KMS-11 (cell line): ENCODE measurements at regions not wholly inside any gene's neighbourhood (a gene's known extent, or its start where the extent isn't known, plus 50 kb on each side); places are given as distances from the start of the nearest gene placed in this dataset.

Experiments
- H2AFZ ChIP-seq: fragments of 200-600 bp; sonication (generic); 2 replicates; pipeline ENCODE4 v1.6.1; 2016; ENCODE audit warnings: antibody characterized with exemption, mixed run types, low read depth
- H3K27ac ChIP-seq: fragments of 200-600 bp; sonication (generic); 2 replicates; pipeline ENCODE4 v1.6.1; 2016; ENCODE audit warnings: mild to moderate bottlenecking, mixed run types
- H3K27me3 ChIP-seq: fragments of 200-600 bp; sonication (generic); 2 replicates; pipeline ENCODE4 v1.6.1; 2017; ENCODE audit warnings: mild to moderate bottlenecking, low read depth, mixed run types, moderate library complexity; ENCODE audit not compliant: insufficient read depth
- H3K36me3 ChIP-seq: fragments of 200-600 bp; sonication (generic); 2 replicates; pipeline ENCODE4 v1.6.1; 2017; ENCODE audit warnings: mild to moderate bottlenecking, mixed run types; ENCODE audit not compliant: insufficient read depth
- H3K4me1 ChIP-seq: fragments of 200-600 bp; sonication (generic); 2 replicates; pipeline ENCODE4 v1.6.1; 2016; ENCODE audit warnings: mild to moderate bottlenecking, low read depth, mixed run types; ENCODE audit not compliant: poor library complexity, severe bottlenecking
- H3K4me2 ChIP-seq: fragments of 200-600 bp; sonication (generic); 2 replicates; pipeline ENCODE4 v1.7.0; 2016; ENCODE audit warnings: mild to moderate bottlenecking, mixed run types
- H3K4me3 ChIP-seq: fragments of 200-600 bp; sonication (generic); IDR thresholded peaks from 2 replicates; pipeline ENCODE4 v1.6.1; 2017; ENCODE audit warnings: low read depth, low read length, mixed read lengths; ENCODE audit not compliant: insufficient read depth
- H3K79me2 ChIP-seq: fragments of 200-600 bp; sonication (generic); 2 replicates; pipeline ENCODE4 v1.6.1; 2016; ENCODE audit warnings: low read depth, mixed run types; ENCODE audit not compliant: insufficient read depth
- H3K9ac ChIP-seq: fragments of 200-600 bp; sonication (generic); 2 replicates; pipeline ENCODE4 v1.6.1; 2016; ENCODE audit warnings: mild to moderate bottlenecking, mixed run types
- H4K20me1 ChIP-seq: fragments of 200-600 bp; sonication (generic); 2 replicates; pipeline ENCODE4 v1.6.1; 2016; ENCODE audit warnings: mild to moderate bottlenecking, mixed run types; ENCODE audit not compliant: insufficient read depth
- TF ChIP-seq, protein P1 (sequence below): fragments of 200-600 bp; sonication (generic); conservative IDR thresholded peaks from 2 replicates; pipeline ENCODE4 v1.6.1; 2017; ENCODE audit warnings: low read depth, mild to moderate bottlenecking, antibody characterized with exemption, low read length, moderate library complexity, mixed read lengths

DNA sequence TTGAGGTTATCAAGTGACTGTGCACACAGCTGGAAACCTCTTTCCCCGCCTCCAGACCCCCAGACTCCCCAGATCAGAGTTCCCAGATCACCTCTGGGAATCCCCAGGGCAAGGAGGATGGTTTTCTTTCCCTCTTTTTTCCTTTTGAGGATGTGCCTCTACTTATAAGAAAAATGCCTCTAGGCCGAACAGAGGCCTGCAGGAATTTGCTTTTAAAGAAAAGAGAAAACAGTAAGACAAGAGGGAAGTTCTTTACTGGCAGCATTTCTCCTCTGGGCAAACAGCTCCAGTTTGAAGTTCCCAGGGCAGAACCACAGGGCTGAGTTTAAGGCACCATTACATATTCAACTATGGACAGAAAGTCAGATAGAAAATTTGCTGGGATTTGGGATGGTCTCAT lies 837.9 kb upstream of the LCORL start:
- H3K27me3 ChIP-seq, result no peaks in the 10 kb centered on the region
- H3K27ac ChIP-seq, result no peak overlapping the region
- TF ChIP-seq, protein P1, sequence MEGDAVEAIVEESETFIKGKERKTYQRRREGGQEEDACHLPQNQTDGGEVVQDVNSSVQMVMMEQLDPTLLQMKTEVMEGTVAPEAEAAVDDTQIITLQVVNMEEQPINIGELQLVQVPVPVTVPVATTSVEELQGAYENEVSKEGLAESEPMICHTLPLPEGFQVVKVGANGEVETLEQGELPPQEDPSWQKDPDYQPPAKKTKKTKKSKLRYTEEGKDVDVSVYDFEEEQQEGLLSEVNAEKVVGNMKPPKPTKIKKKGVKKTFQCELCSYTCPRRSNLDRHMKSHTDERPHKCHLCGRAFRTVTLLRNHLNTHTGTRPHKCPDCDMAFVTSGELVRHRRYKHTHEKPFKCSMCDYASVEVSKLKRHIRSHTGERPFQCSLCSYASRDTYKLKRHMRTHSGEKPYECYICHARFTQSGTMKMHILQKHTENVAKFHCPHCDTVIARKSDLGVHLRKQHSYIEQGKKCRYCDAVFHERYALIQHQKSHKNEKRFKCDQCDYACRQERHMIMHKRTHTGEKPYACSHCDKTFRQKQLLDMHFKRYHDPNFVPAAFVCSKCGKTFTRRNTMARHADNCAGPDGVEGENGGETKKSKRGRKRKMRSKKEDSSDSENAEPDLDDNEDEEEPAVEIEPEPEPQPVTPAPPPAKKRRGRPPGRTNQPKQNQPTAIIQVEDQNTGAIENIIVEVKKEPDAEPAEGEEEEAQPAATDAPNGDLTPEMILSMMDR, result no peak
- H3K9ac ChIP-seq, result no peak overlapping the region
- H3K4me2 ChIP-seq, result no peak overlapping the region
- H3K79me2 ChIP-seq, result no peaks in the 10 kb centered on the region
- no peak overlapping the region for H3K4me3 ChIP-seq
- H3K4me1 ChIP-seq, result no peaks in the 10 kb centered on the region
- no peak overlapping the region for H2AFZ ChIP-seq
- no peaks in the 10 kb centered on the region for H4K20me1 ChIP-seq
- no peaks in the 10 kb centered on the region for H3K36me3 ChIP-seq

DNA sequence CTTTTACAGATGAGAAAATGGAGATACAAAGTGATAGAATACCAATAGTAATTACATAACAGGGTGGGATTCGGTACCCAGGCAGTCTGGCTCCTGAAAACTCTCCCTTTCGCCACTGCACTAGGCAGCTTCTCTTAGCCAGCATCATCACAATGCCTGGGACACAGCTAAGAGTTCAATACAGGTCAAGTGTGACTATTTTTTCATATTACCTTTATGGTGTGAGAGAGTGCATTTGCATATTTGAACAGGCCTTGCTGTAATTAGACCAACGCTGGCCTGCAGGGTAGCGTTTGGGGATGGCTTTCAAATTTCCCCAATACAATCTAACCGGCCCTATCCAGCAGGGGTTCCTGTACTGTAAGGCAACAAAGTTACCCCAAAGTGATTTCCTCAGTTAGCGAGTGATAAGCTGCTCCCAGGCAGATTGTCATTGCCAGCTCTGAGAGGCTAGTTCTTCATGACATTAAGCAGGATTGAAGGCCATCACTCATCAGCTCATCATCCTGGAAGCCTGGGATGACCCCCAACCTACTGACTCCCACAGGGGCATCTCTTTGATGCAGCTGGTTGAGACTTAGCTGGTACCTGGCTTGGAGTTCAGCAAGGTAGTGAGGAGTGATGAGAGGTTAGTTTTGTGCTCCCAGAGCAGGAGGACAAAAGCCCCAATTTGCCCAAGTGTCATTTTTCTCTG lies 836.8 kb upstream of the LCORL start:
- H2AFZ ChIP-seq, result no peak overlapping the region
- no peak overlapping the region for H3K4me2 ChIP-seq
- H3K9ac ChIP-seq, result no peak overlapping the region
- TF ChIP-seq, protein P1, result no peak
- H3K36me3 ChIP-seq, result no peaks in the 10 kb centered on the region
- H3K79me2 ChIP-seq, result no peaks in the 10 kb centered on the region
- H4K20me1 ChIP-seq, result no peaks in the 10 kb centered on the region
- H3K27ac ChIP-seq, result no peak overlapping the region
- H3K4me3 ChIP-seq, result no peak overlapping the region
- no peaks in the 10 kb centered on the region for H3K4me1 ChIP-seq
- no peaks in the 10 kb centered on the region for H3K27me3 ChIP-seq

DNA sequence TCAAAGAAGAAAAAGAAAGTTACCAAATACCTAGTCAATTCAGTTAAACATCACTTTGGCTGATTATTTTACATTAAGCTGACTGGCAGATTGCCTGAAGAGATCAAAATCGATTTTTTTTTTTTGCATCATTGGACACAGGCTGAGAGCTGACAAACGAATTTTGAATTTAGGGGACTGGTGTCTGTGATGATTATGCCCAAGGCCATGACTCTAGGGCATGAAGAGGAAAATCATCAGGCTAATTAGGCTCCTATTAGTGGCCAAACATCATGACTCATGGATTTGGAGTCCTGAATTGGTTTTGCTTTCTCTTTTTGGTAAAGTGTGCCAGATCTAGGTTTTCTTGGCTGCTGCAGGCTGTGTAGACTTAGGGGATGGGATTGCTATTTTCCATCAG lies 829.3 kb upstream of the LCORL start:
- Histone ChIP-seq H3K4me1 (peaks cover 5% of the 10 kb centered on the region), H2AFZ (peak overlapping the region; percentile 55), H3K4me2 (peak overlapping the region; percentile 51), H4K20me1 (no peaks in the 10 kb centered on the region), H3K9ac (peak overlapping the region; percentile 28; the same call in 1 of the 2 replicates), H3K4me3 (no peak overlapping the region), H3K27me3 (no peaks in the 10 kb centered on the region), H3K27ac (peak overlapping the region; percentile 43), H3K36me3 (no peaks in the 10 kb centered on the region), H3K79me2 (no peaks in the 10 kb centered on the region)
- TF ChIP-seq, protein P1, result no peak

DNA sequence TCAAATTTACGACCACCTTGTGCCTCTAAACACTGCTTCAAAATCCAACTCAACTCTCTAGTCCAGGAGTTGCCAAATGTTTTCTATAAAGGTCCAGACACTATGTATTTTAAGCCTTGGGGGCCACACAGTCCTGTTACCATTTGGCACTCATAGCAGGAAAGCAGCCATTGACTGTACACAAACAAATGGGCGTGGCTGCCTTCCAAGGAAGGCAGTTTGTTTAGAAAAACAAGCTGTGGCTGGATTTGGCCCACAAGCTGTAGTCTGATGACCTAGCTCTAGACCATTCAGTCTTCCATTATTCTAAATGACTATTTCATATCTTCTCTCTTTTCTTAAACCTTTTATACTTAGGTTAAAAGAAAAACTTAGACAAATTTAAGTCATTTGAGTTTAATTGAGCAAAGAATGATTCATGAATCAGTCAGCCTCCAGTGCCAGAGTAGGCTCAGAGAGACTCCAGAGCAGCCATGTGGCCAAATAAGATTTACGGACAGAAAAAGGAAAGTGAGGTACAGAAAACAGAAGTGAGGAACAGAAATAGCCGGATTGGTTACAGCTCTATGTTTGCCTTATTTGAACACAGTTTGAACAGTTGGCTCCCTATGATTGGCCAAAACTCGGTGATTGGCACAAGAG lies 825.8 kb upstream of the LCORL start:
- H3K9ac ChIP-seq, result no peak overlapping the region

More for the DNA sequence above, 825.8 kb upstream of the LCORL start:
- TF ChIP-seq, protein P1, result no peak
- H3K36me3 ChIP-seq, result no peaks in the 10 kb centered on the region
- no peaks in the 10 kb centered on the region for H3K27me3 ChIP-seq
- no peaks in the 10 kb centered on the region for H3K79me2 ChIP-seq
- H4K20me1 ChIP-seq, result no peaks in the 10 kb centered on the region
- H3K27ac ChIP-seq, result no peak overlapping the region
- H2AFZ ChIP-seq, result no peak overlapping the region
- no peak overlapping the region for H3K4me3 ChIP-seq
- peaks cover 5% of the 10 kb centered on the region for H3K4me1 ChIP-seq
- no peak overlapping the region for H3K4me2 ChIP-seq
